GM23338 (cell line): ENCODE measurements at regions not wholly inside any gene's neighbourhood (a gene's known extent, or its start where the extent isn't known, plus 50 kb on each side); places are given as distances from the start of the nearest gene placed in this dataset.

Experiments
- CREB1 ChIP-seq: fragments of 250-450 bp; sonication (Bioruptor Pico); IDR thresholded peaks from 2 replicates; pipeline ENCODE4 v1.5.0; 2020; ENCODE audit warnings: low read depth, mild to moderate bottlenecking, moderate library complexity
- CTCF ChIP-seq, 2 experiments: fragments of 200-600 bp in 1 of 2; sonication (generic) in 1 of 2; conservative IDR thresholded peaks; 2 replicates each; pipeline versions ENCODE4 v1.5.1 to v1.6.1; 2016 to 2017; ENCODE audit warnings: antibody characterized with exemption in 2 of 2, low read depth in 2 of 2, mild to moderate bottlenecking in 2 of 2, moderate library complexity in 1 of 2
- ETS1 ChIP-seq: IDR thresholded peaks from 2 replicates; pipeline ENCODE4 v1.6.1; 2016; ENCODE audit warnings: antibody characterized with exemption
- EZH2 ChIP-seq: fragments of 200-600 bp; sonication (generic); IDR thresholded peaks from one replicate; pipeline ENCODE4 v1.8.0; 2017; ENCODE audit warnings: antibody characterized with exemption, mild to moderate bottlenecking, low read depth; ENCODE audit not compliant: unreplicated experiment
- EZH2phosphoT487 ChIP-seq: fragments of 200-600 bp; sonication (generic); IDR thresholded peaks from one replicate; pipeline ENCODE4 v1.8.1; 2018; ENCODE audit warnings: antibody characterized with exemption; ENCODE audit not compliant: unreplicated experiment
- JUNB ChIP-seq: IDR thresholded peaks from one replicate; pipeline ENCODE4 v1.6.1; 2016; ENCODE audit warnings: antibody characterized with exemption; ENCODE audit not compliant: unreplicated experiment
- NANOG ChIP-seq: IDR thresholded peaks from 2 replicates; pipeline ENCODE4 v1.6.1; 2016; ENCODE audit warnings: antibody characterized with exemption, borderline replicate concordance
- POLR2AphosphoS5 ChIP-seq: IDR thresholded peaks from 2 replicates; pipeline ENCODE4 v1.6.1; 2016; ENCODE audit warnings: antibody characterized with exemption, low read depth
- REST ChIP-seq: IDR thresholded peaks from one replicate; pipeline ENCODE4 v1.6.1; 2018; ENCODE audit warnings: antibody characterized with exemption; ENCODE audit not compliant: unreplicated experiment
- STAT1 ChIP-seq: IDR thresholded peaks from one replicate; pipeline ENCODE4 v1.6.1; 2016; ENCODE audit warnings: antibody characterized with exemption; ENCODE audit not compliant: unreplicated experiment
- ZNF331 ChIP-seq: fragments of 250-450 bp; sonication (Bioruptor Pico); IDR thresholded peaks from 2 replicates; pipeline ENCODE4 v1.5.0; 2020; ENCODE audit warnings: low read depth, mild to moderate bottlenecking, moderate library complexity
- ZNF462 ChIP-seq: fragments of 250-450 bp; sonication (Bioruptor Pico); IDR thresholded peaks from 2 replicates; pipeline ENCODE4 v1.5.0; 2020; ENCODE audit warnings: mild to moderate bottlenecking, moderate library complexity

GRCh38 chr15:47624503-47624902 is 92.8 kb upstream of the SEMA6D start:
- no peak for TF ChIP-seq CTCF (conservative IDR thresholded peaks at IDR 0.05; ENCODE audit: low read depth in 2 of 2)
- TF ChIP-seq POLR2AphosphoS5, result no peak
- no peak for TF ChIP-seq EZH2phosphoT487
- no peak for TF ChIP-seq EZH2
- no peak for TF ChIP-seq ZNF462
- no peak for TF ChIP-seq CREB1 (CRISPR knock-in tag)
- no peak for TF ChIP-seq STAT1
- no peak for TF ChIP-seq ETS1
- TF ChIP-seq REST, result no peak
- no peak for TF ChIP-seq JUNB
- TF ChIP-seq ZNF331 (CRISPR knock-in tag), result no peak
- TF ChIP-seq NANOG, result no peak
